Stomach (tissue), 8 donors: ENCODE measurements at regions not wholly inside any gene's neighbourhood (a gene's known extent, or its start where the extent isn't known, plus 50 kb on each side); places are given as distances from the start of the nearest gene placed in this dataset.
"Not testable (repeated sequence)": the region's sequence is repeated elsewhere in the genome, so short reads cannot be mapped to it uniquely, and the experiment has no call there.

Experiments
- DNase-seq, 2 donors: peaks; one replicate each; pipeline versions ENCODE4 v3.0.0 to v3.0.0-alpha.2; 2013 to 2019
- H3K27ac ChIP-seq, 5 donors: fragments of 200-600 bp in 4 of 5; sonication (generic) in 4 of 5; one replicate each; pipeline ENCODE4 v1.5.1; 2013 to 2019; ENCODE audit warnings: mild to moderate bottlenecking in 1 of 5, moderate library complexity in 1 of 5
- H3K27me3 ChIP-seq, 3 donors: fragments of 200-600 bp; sonication (generic); one replicate each; pipeline ENCODE4 v1.5.1; 2017 to 2019; ENCODE audit warnings: mixed run types in 1 of 3
- H3K36me3 ChIP-seq, 4 donors: fragments of 200-600 bp; sonication (generic); 1 replicate in 3 of 4; 2 replicates in 1 of 4; pipeline ENCODE4 v1.5.1; 2016 to 2019
- H3K4me1 ChIP-seq, 4 donors: fragments of 200-600 bp; sonication (generic); one replicate each; pipeline ENCODE4 v1.5.1; 2016 to 2019
- H3K4me3 ChIP-seq, 4 donors: fragments of 200-600 bp; sonication (generic) in 3 of 4; one replicate each; pipeline ENCODE4 v1.5.1; 2016 to 2019; ENCODE audit warnings: mild to moderate bottlenecking in 1 of 4
- H3K9me3 ChIP-seq, 4 donors: fragments of 200-600 bp; sonication (generic); one replicate each; pipeline ENCODE4 v1.5.1; 2016 to 2019
- CTCF ChIP-seq, 7 experiments: fragments of 450-650 bp in 4 of 7; fragments of 200-600 bp in 3 of 7; sonication (generic) in 3 of 7; IDR thresholded peaks; one replicate each; pipeline ENCODE4 v1.5.1; 2016 to 2019; ENCODE audit warnings: antibody characterized with exemption in 7 of 7, control low read depth in 2 of 7, mild to moderate bottlenecking in 1 of 7
- EP300 ChIP-seq: sonication (generic); formaldehyde crosslinking; IDR thresholded peaks from one replicate; pipeline ENCODE4 v1.6.1; 2017; ENCODE audit warnings: antibody characterized with exemption
- POLR2A ChIP-seq, 4 donors: fragments of 450-650 bp; IDR thresholded peaks; one replicate each; pipeline ENCODE4 v1.6.1; 2016; ENCODE audit warnings: antibody characterized with exemption in 4 of 4, control low read depth in 2 of 4, mild to moderate bottlenecking in 1 of 4, moderate library complexity in 1 of 4
- POLR2AphosphoS5 ChIP-seq, 3 donors: sonication (generic); formaldehyde crosslinking; IDR thresholded peaks; one replicate each; pipeline ENCODE4 v1.6.1; 2016; ENCODE audit warnings: antibody characterized with exemption in 3 of 3
- WGBS, 5 donors: extraction: QIAGEN DNeasy Blood & Tissue Kit in 3 of 5; methylation state at CpG; one replicate each; pipeline versions ENCODE4 v1.1.5 to v1.1.7; 2013 to 2018; 5-methylcytosine and 5-hydroxymethylcytosine counted together
- intact Hi-C: fragments of 100-400 bp; cut with DNase I; formaldehyde crosslinking; loops from one replicate; pipeline ENCODE4 v1.15.1; 2023; ENCODE audit warnings: low total_unique reads
- donor health status: healthy with polysubstance abuse.
- donor health status: Bipolar disorder and iron deficiency.
- donor health status: healthy.

DNA sequence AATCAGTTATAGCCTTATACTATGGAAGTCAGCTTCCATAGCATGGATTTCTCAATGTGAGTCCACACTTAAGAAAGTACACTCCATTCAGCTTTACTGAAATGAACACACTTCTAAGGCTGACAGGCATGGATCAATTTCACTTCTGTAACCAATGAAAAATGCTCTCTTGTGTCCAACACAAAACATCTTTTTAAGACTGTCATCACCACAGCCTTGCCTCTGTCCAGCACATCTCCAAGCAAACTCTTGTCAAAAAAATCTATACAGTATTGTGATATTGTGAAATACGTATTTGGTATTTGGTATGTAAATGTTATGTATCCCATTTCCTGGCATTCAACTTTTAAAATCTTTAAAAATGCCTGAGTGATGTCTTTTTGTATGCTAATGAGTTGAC is 208.7 kb downstream of the RAP2B start:
- TF ChIP-seq POLR2A (IDR thresholded peaks at IDR 0.05) (no peak), CTCF (IDR thresholded peaks at IDR 0.05) (no peak), EP300 (no peak), POLR2AphosphoS5 (IDR thresholded peaks at IDR 0.05) (no peak)
- no peak for DNase-seq
- H3K4me1 ChIP-seq, result no peaks in the 10 kb centered on the region
- no peak overlapping the region for H3K27ac ChIP-seq
- WGBS, 5 donors, result 77 to 81% (median 79%) methylated on average over 1 of the region's 1 CpG
- no peaks in the 10 kb centered on the region for H3K36me3 ChIP-seq
- intact Hi-C loops, result no loop called here
- H3K4me3 ChIP-seq, result no peak overlapping the region
- H3K27me3 ChIP-seq, result no peaks in the 10 kb centered on the region
- H3K9me3 ChIP-seq, result peaks cover 0 to 16% (median 7%) of the 10 kb centered on the region in 4 donors

DNA sequence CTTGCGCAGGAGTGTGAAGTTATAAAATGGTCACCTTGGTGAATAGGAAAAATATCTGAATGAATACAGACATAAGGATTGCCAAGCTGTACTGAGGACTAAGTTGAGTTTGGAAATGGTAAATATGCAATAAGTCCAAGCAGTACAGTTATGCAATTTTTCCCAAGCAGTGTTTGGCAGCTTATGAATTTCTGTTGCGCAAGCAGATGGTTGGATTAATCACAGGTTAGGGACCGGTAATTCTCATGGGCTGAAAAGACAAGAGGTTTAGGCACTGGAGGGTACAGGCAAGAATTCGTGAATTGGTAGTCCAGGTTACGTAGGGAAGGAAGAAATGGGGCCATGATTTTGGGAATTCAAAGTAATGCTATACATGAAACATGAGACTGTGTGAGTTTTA is 210.3 kb downstream of the RAP2B start:
- DNase-seq, result no peak
- peaks cover 0 to 16% (median 7%) of the 10 kb centered on the region in 4 donors for H3K9me3 ChIP-seq
- intact Hi-C loops, result no loop called here
- no peak overlapping the region for H3K4me3 ChIP-seq
- H3K27ac ChIP-seq, result no peak overlapping the region
- H3K27me3 ChIP-seq, result no peaks in the 10 kb centered on the region
- H3K36me3 ChIP-seq, result no peaks in the 10 kb centered on the region
- 87 to 92% (median 87%) methylated on average over 5 of the region's 5 CpGs for WGBS, 5 donors
- no peaks in the 10 kb centered on the region for H3K4me1 ChIP-seq
- TF ChIP-seq CTCF (IDR thresholded peaks at IDR 0.05) (no peak), POLR2AphosphoS5 (IDR thresholded peaks at IDR 0.05) (no peak), POLR2A (IDR thresholded peaks at IDR 0.05) (no peak), EP300 (no peak)

DNA sequence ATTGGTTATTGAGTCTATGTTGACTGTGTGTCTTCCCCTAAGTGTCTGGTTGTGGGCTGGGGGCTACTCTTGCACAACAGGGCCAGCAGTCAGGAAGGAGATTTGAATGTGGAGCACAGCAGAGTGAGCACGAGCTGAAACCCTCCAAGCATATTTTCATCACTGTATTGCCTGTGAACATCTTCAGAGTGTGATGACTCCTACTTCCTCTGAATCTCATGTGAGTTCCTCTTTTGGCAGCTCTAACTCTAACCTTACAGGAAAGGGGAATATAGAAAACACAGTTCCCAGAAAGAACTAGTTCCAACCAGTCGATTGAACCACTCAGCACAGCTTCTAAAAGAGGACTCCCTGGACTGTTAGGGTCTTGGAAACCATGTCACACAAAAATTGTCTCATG is 211.6 kb downstream of the RAP2B start:
- peak in 1 of 2 donors; percentile 17 for DNase-seq
- Histone ChIP-seq H3K4me1 (no peaks in the 10 kb centered on the region), H3K27ac (no peak overlapping the region), H3K36me3 (no peaks in the 10 kb centered on the region), H3K27me3 (no peaks in the 10 kb centered on the region), H3K9me3 (peaks cover 0 to 16% (median 7%) of the 10 kb centered on the region in 4 donors), H3K4me3 (no peak overlapping the region)
- whole genome bisulfite sequencing, 5 donors, result 47 to 74% (median 62%) methylated on average over 2 of the region's 2 CpGs
- no peak for TF ChIP-seq POLR2A (IDR thresholded peaks at IDR 0.05)
- no peak for TF ChIP-seq EP300
- TF ChIP-seq POLR2AphosphoS5 (IDR thresholded peaks at IDR 0.05), result no peak
- no peak for TF ChIP-seq CTCF (IDR thresholded peaks at IDR 0.05)
- intact Hi-C loops, result no loop called here

- H3K4me3 ChIP-seq, H3K27me3 ChIP-seq, H3K27ac ChIP-seq, H3K9me3 ChIP-seq, DNase-seq, H3K36me3 ChIP-seq, intact Hi-C loops, H3K4me1 ChIP-seq: not testable (repeated sequence)
- WGBS, 5 donors, result 95% methylated on average over 23 to 24 of the region's 24 CpGs; no CpG with 5 or more reads in 3 of the 5 donors
Measured at GRCh38 chr3:153378366-153378765, 216.3 kb downstream of the RAP2B start.

DNA sequence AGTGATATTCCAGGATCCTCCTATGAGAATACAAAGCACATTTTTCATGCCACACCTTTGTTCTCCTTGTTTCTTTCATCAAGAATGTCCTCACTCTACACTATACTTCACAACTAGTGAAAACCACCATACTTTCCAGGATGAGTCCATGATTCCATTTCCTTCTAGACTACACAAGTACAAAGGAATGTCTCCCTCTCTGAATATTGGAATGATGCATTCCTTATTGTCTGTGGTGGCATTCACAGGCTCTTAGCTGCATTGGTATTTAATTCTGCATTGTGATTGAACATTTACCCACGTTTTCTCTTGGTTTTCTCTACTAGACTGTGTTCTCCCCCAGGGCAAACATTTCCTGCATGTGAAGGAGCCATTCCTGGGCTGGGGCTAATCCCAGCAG is 217.5 kb downstream of the RAP2B start:
- TF ChIP-seq EP300 (no peak), POLR2A (IDR thresholded peaks at IDR 0.05) (no peak), POLR2AphosphoS5 (IDR thresholded peaks at IDR 0.05) (no peak), CTCF (IDR thresholded peaks at IDR 0.05) (no peak)
- WGBS, 5 donors, result 31 to 55% (median 41%) methylated on average over 1 of the region's 1 CpG
- no peaks in the 10 kb centered on the region for H3K36me3 ChIP-seq
- intact Hi-C loops, result no loop called here
- DNase-seq, result no peak
- no peaks in the 10 kb centered on the region for H3K9me3 ChIP-seq
- no peak overlapping the region for H3K27ac ChIP-seq
- no peaks in the 10 kb centered on the region for H3K4me1 ChIP-seq
- H3K27me3 ChIP-seq, result no peaks in the 10 kb centered on the region
- H3K4me3 ChIP-seq, result no peak overlapping the region
